ENCODE measurements at regions not wholly inside any gene's neighbourhood (a gene's known extent, or its start where the extent isn't known, plus 50 kb on each side); places are given as distances from the start of the nearest gene placed in this dataset.

GRCh38 chr20:12395353-12395752, 477.7 kb downstream of the BTBD3 start:
- no peak for DNase-seq

- DNase-seq: no peak
These were observed 478.1 kb downstream of the BTBD3 start for GRCh38 chr20:12395760-12396159.

GRCh38 chr20:12399110-12399836, 481.6 kb downstream of the BTBD3 start:
- no peak for DNase-seq

- no peak for DNase-seq
These were observed 487.2 kb downstream of the BTBD3 start for GRCh38 chr20:12404941-12405340.

GRCh38 chr20:12406978-12407377, 489.3 kb downstream of the BTBD3 start:
- no peak for DNase-seq

- DNase-seq: no peak
These were observed 491.8 kb downstream of the BTBD3 start for GRCh38 chr20:12409501-12409900.

- no peak for DNase-seq
These were observed 493.1 kb downstream of the BTBD3 start for GRCh38 chr20:12410783-12411182.

GRCh38 chr20:12411246-12411940, 493.7 kb downstream of the BTBD3 start:
- no peak for DNase-seq

- DNase-seq: no peak
These were observed 495.4 kb downstream of the BTBD3 start for GRCh38 chr20:12413116-12413515.

GRCh38 chr20:12414446-12415274, 497.0 kb downstream of the BTBD3 start:
- DNase-seq: no peak

GRCh38 chr20:12416281-12416680, 498.6 kb downstream of the BTBD3 start:
- DNase-seq: no peak

GRCh38 chr20:12433724-12434123, 516.0 kb downstream of the BTBD3 start:
- DNase-seq: no peak

GRCh38 chr20:12434672-12435071, 517.0 kb downstream of the BTBD3 start:
- no peak for DNase-seq

- no peak for DNase-seq
These were observed 517.6 kb downstream of the BTBD3 start for GRCh38 chr20:12435268-12435667.

- DNase-seq: no peak
These were observed 536.0 kb downstream of the BTBD3 start for GRCh38 chr20:12453711-12454110.

- DNase-seq: no peak
These were observed 537.5 kb downstream of the BTBD3 start for GRCh38 chr20:12455148-12455547.

- no peak for DNase-seq
These were observed 540.5 kb downstream of the BTBD3 start for GRCh38 chr20:12458241-12458640.

GRCh38 chr20:12464036-12464435, 544.7 kb upstream of the SPTLC3 start:
- no peak for DNase-seq

GRCh38 chr20:12466915-12467314, 541.9 kb upstream of the SPTLC3 start:
- DNase-seq: no peak

- no peak for DNase-seq
These were observed 541.0 kb upstream of the SPTLC3 start for GRCh38 chr20:12467758-12468157.

- DNase-seq: no peak
These were observed 526.1 kb upstream of the SPTLC3 start for GRCh38 chr20:12482661-12483060.

- DNase-seq: no peak
These were observed 506.3 kb upstream of the SPTLC3 start for GRCh38 chr20:12502443-12502842.

GRCh38 chr20:12504779-12505178, 504.0 kb upstream of the SPTLC3 start:
- no peak for DNase-seq

GRCh38 chr20:12511499-12511898, 497.3 kb upstream of the SPTLC3 start:
- no peak for DNase-seq

Measured in T-helper 1 cell (primary cell).